Fibroblast of lung (primary cell): ENCODE measurements at regions not wholly inside any gene's neighbourhood (a gene's known extent, or its start where the extent isn't known, plus 50 kb on each side); places are given as distances from the start of the nearest gene placed in this dataset.

Source experiments
- DNase-seq, 2 donors: peaks; one replicate each; pipeline versions ENCODE4 v3.0.0 to v3.0.0-alpha.2; 2010; ENCODE audit warnings: low read depth in 2 of 2
- H2AFZ ChIP-seq: 2 replicates; pipeline ENCODE4 v1.5.1; 2012; ENCODE audit warnings: low read length, control low read depth, inconsistent platforms
- H3K27ac ChIP-seq: 2 replicates; pipeline ENCODE4 v1.5.1; 2011; ENCODE audit warnings: low read length, control low read depth; ENCODE audit not compliant: insufficient read depth
- H3K27me3 ChIP-seq: 2 replicates; pipeline ENCODE4 v1.5.1; 2011; ENCODE audit warnings: mild to moderate bottlenecking, low read length; ENCODE audit not compliant: control insufficient read depth, insufficient read depth
- H3K36me3 ChIP-seq: 2 replicates; pipeline ENCODE4 v1.5.1; 2011; ENCODE audit warnings: low read length; ENCODE audit not compliant: control insufficient read depth, insufficient read depth
- H3K4me1 ChIP-seq: 2 replicates; pipeline ENCODE4 v1.5.1; 2011; ENCODE audit warnings: low read length; ENCODE audit not compliant: control insufficient read depth, insufficient read depth; ENCODE audit errors: extremely low read depth
- H3K4me2 ChIP-seq: 2 replicates; pipeline ENCODE4 v1.5.1; 2011; ENCODE audit warnings: low read length, control low read depth; ENCODE audit not compliant: insufficient read depth; ENCODE audit errors: extremely low read depth
- H3K4me3 ChIP-seq, 4 experiments: fragments of 200-600 bp in 1 of 4; sonication (generic) in 1 of 4; replicated peaks in 1 of 4; 2 replicates each; pipeline ENCODE4 v1.5.1; 2011 to 2016; ENCODE audit warnings: low read length in 4 of 4, low read depth in 3 of 4, mild to moderate bottlenecking in 3 of 4, control low read depth in 2 of 4, inconsistent platforms in 1 of 4, mixed read lengths in 1 of 4; ENCODE audit not compliant: insufficient read depth in 1 of 4; ENCODE audit errors: control extremely low read depth in 1 of 4
- H3K79me2 ChIP-seq: 2 replicates; pipeline ENCODE4 v1.5.1; 2012; ENCODE audit warnings: mild to moderate bottlenecking, low read length, inconsistent platforms; ENCODE audit not compliant: control insufficient read depth, insufficient read depth
- H3K9ac ChIP-seq: 2 replicates; pipeline ENCODE4 v1.5.1; 2011; ENCODE audit warnings: mild to moderate bottlenecking, low read length, control low read depth; ENCODE audit not compliant: insufficient read depth
- H3K9me3 ChIP-seq: 2 replicates; pipeline ENCODE4 v1.5.1; 2012; ENCODE audit warnings: low read depth, low read length; ENCODE audit not compliant: control insufficient read depth, insufficient read depth
- H4K20me1 ChIP-seq: 2 replicates; pipeline ENCODE4 v1.5.1; 2011; ENCODE audit warnings: low read length; ENCODE audit not compliant: control insufficient read depth, insufficient read depth; ENCODE audit errors: extremely low read depth
- EZH2 ChIP-seq: IDR thresholded peaks from 2 replicates; pipeline ENCODE4 v1.5.1; 2012; ENCODE audit warnings: low read length, control low read depth, mild to moderate bottlenecking; ENCODE audit errors: missing control alignments
- TF ChIP-seq, protein P1 (sequence below), 2 donors: IDR thresholded peaks in 1 of 2; conservative IDR thresholded peaks in 1 of 2; 1 replicate in 1 of 2; 2 replicates in 1 of 2; pipeline ENCODE4 v1.5.1; 2011 to 2012; ENCODE audit warnings: low read length in 2 of 2, control low read depth in 1 of 2, inconsistent platforms in 1 of 2, low read depth in 1 of 2, mild to moderate bottlenecking in 1 of 2

- no peak for TF ChIP-seq EZH2
- TF ChIP-seq, protein P1, sequence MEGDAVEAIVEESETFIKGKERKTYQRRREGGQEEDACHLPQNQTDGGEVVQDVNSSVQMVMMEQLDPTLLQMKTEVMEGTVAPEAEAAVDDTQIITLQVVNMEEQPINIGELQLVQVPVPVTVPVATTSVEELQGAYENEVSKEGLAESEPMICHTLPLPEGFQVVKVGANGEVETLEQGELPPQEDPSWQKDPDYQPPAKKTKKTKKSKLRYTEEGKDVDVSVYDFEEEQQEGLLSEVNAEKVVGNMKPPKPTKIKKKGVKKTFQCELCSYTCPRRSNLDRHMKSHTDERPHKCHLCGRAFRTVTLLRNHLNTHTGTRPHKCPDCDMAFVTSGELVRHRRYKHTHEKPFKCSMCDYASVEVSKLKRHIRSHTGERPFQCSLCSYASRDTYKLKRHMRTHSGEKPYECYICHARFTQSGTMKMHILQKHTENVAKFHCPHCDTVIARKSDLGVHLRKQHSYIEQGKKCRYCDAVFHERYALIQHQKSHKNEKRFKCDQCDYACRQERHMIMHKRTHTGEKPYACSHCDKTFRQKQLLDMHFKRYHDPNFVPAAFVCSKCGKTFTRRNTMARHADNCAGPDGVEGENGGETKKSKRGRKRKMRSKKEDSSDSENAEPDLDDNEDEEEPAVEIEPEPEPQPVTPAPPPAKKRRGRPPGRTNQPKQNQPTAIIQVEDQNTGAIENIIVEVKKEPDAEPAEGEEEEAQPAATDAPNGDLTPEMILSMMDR (conservative IDR thresholded peaks at IDR 0.05 in 1 of 2, IDR thresholded peaks at IDR 0.05 in 1 of 2; ENCODE audit: low read depth in 1 of 2, low read length in 2 of 2) = no peak
- H3K4me3 ChIP-seq = no peak overlapping the region
- DNase-seq = no peak
- H3K27ac ChIP-seq = no peak overlapping the region
- no peaks in the 10 kb centered on the region for H3K36me3 ChIP-seq
- no peak overlapping the region for H3K9ac ChIP-seq
- H3K4me2 ChIP-seq = no peak overlapping the region
- no peaks in the 10 kb centered on the region for H3K27me3 ChIP-seq
- H4K20me1 ChIP-seq = no peaks in the 10 kb centered on the region
- no peaks in the 10 kb centered on the region for H3K79me2 ChIP-seq
- no peaks in the 10 kb centered on the region for H3K4me1 ChIP-seq
- no peaks in the 10 kb centered on the region for H3K9me3 ChIP-seq
- H2AFZ ChIP-seq = no peak overlapping the region
Measured at GRCh38 chr3:31355807-31356206, 176.9 kb upstream of the STT3B start.

- Histone ChIP-seq H3K9ac (no peak overlapping the region), H3K4me2 (no peak overlapping the region), H2AFZ (peak overlapping the region; percentile 14), H4K20me1 (no peaks in the 10 kb centered on the region), H3K4me1 (peaks cover 3% of the 10 kb centered on the region), H3K36me3 (no peaks in the 10 kb centered on the region), H3K27ac (no peak overlapping the region), H3K9me3 (no peaks in the 10 kb centered on the region), H3K27me3 (no peaks in the 10 kb centered on the region), H3K4me3 (no peak overlapping the region), H3K79me2 (no peaks in the 10 kb centered on the region)
- DNase-seq = peak; percentile 20 to 76
- TF ChIP-seq, protein P1 (conservative IDR thresholded peaks at IDR 0.05 in 1 of 2, IDR thresholded peaks at IDR 0.05 in 1 of 2; ENCODE audit: low read depth in 1 of 2, low read length in 2 of 2) = no peak
- TF ChIP-seq EZH2 = no peak
Measured at GRCh38 chr3:31356941-31357340, 175.8 kb upstream of the STT3B start.

DNA sequence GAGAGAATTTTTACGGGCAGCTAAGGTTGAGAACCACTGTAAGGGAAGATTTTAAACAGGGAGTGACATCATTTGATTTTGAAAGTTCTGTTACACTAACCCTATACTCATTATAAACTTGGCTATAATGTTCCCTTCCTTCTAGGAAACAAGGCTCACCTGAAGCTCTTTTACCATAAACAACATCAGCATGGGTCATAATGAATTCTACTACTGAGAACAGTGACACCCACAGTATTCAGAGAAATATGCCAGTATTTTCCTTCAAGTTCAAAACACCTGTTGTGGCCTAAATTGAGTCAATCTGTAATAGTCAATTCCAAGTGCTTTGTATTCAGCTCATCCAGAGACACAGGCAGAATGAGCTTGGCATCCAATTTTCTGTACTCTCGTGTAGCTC is 175.3 kb upstream of the STT3B start:
- DNase-seq = no peak
- Histone ChIP-seq H3K9ac (no peak overlapping the region), H3K36me3 (no peaks in the 10 kb centered on the region)

More for the DNA sequence above, 175.3 kb upstream of the STT3B start:
- no peak overlapping the region for H3K27ac ChIP-seq
- no peak overlapping the region for H3K4me2 ChIP-seq
- H3K9me3 ChIP-seq = no peaks in the 10 kb centered on the region
- H2AFZ ChIP-seq = no peak overlapping the region
- H3K4me3 ChIP-seq = no peak overlapping the region
- H3K4me1 ChIP-seq = peaks cover 7% of the 10 kb centered on the region
- H4K20me1 ChIP-seq = no peaks in the 10 kb centered on the region
- H3K27me3 ChIP-seq = no peaks in the 10 kb centered on the region
- H3K79me2 ChIP-seq = no peaks in the 10 kb centered on the region
- TF ChIP-seq EZH2 = no peak
- TF ChIP-seq, protein P1 (conservative IDR thresholded peaks at IDR 0.05 in 1 of 2, IDR thresholded peaks at IDR 0.05 in 1 of 2; ENCODE audit: low read depth in 1 of 2, low read length in 2 of 2) = no peak
